ENCODE measurements at regions not wholly inside any gene's neighbourhood (a gene's known extent, or its start where the extent isn't known, plus 50 kb on each side); places are given as distances from the start of the nearest gene placed in this dataset.

DNA sequence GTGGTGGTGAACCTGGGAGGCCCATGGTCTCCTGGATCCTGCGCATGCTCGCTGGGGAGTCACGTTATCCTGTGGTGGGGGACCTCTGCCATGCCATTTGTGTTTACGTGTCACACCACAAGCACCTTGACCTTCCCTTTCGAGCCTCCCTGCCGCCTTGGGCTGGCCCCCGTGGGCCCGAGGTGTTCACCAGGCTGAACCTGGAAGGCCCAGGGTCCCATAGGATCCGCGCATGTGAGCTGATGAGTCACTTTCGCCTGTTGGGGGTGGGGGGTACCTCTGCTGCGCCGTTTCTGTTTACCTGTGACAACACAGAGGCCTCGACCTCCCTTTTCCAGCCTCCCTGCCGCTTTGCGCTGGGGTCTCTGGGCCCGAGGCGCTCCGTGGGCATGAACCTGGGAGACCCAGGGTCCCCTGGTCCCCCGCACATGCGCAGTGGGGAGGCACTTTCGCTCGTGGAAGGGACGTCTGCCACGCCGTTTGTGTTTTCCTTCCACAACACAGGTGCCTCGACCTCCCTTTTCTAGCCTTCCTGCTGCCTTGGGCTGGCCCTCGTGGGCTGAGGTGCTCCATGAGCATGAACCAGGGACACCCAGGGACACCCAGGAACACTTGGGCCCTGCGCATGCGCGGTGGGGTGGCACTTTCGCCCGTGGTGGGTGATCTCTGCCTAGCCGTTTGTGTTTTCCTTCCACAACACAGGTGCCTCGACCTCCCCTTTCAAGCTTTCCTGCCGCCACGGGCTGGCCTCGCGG is 334.1 kb downstream of the ALG10 start:
- no peak for DNase-seq (ENCODE audit: low spot score in 2 of 2)
- TF ChIP-seq, protein P1, sequence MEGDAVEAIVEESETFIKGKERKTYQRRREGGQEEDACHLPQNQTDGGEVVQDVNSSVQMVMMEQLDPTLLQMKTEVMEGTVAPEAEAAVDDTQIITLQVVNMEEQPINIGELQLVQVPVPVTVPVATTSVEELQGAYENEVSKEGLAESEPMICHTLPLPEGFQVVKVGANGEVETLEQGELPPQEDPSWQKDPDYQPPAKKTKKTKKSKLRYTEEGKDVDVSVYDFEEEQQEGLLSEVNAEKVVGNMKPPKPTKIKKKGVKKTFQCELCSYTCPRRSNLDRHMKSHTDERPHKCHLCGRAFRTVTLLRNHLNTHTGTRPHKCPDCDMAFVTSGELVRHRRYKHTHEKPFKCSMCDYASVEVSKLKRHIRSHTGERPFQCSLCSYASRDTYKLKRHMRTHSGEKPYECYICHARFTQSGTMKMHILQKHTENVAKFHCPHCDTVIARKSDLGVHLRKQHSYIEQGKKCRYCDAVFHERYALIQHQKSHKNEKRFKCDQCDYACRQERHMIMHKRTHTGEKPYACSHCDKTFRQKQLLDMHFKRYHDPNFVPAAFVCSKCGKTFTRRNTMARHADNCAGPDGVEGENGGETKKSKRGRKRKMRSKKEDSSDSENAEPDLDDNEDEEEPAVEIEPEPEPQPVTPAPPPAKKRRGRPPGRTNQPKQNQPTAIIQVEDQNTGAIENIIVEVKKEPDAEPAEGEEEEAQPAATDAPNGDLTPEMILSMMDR (IDR thresholded peaks at IDR 0.05) = no peak
- TF ChIP-seq POLR2A (IDR thresholded peaks at IDR 0.05) = no peak
- H3K4me3 ChIP-seq (ENCODE audit: low read depth, poor library complexity, severe bottlenecking) = no peak overlapping the region
- intact Hi-C loops (cut with DNase I; ENCODE audit: low total_unique reads) = no loop called here
- WGBS, 2 donors = 68 to 76% methylated on average over 39 of the region's 39 CpGs

DNA sequence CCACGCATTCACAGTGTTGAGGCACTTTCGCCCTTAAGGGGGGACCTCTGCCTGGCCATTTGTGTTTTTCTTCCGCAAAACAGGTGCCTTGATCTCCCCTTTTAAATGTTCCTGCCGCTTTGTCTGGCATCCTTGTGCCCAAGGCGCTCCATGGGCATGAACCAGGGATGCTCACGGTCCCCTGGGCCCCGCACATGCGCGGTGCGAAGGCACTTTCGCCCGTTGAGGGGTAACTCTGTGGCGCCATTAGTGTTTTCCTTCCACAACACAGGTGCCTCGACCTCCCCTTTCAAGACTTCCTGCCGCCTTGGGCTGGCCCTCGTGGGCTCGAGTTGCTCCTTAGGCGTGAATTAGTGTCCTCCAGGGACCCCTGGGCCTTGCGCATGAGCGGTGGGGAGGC is 335.5 kb downstream of the ALG10 start:
- H3K4me3 ChIP-seq (ENCODE audit: low read depth, poor library complexity, severe bottlenecking) = no peak overlapping the region
- intact Hi-C loops (cut with DNase I; ENCODE audit: low total_unique reads) = no loop called here
- DNase-seq (ENCODE audit: low spot score in 2 of 2) = no peak
- WGBS, 2 donors = 40 to 49% methylated on average over 20 of the region's 20 CpGs
- no peak for TF ChIP-seq POLR2A (IDR thresholded peaks at IDR 0.05)
- TF ChIP-seq, protein P1 (IDR thresholded peaks at IDR 0.05) = no peak

DNA sequence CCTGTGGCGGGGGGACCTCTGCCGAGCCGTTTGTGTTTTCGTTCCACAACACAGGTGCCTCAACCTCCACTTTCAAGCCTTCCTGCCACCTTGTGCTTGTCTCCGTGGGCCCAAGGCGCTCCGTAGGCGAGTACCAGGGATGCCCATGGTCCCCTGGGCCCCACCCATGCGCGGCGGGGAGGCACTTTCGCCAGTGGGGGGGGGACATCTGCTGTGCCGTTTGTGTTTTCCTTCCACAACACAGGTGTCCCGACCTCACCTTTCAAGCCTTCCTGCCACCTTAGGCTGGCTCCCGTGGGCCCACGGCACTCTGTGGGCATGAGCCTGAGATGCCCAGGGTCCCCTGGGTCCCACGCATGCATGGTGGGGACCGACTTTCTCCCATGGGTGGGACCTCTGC is 335.9 kb downstream of the ALG10 start:
- WGBS, 2 donors = 55 to 69% methylated on average over 18 of the region's 18 CpGs
- no peak for TF ChIP-seq POLR2A (IDR thresholded peaks at IDR 0.05)
- TF ChIP-seq, protein P1 (IDR thresholded peaks at IDR 0.05) = no peak
- no peak overlapping the region for H3K4me3 ChIP-seq (ENCODE audit: low read depth, poor library complexity, severe bottlenecking)
- intact Hi-C loops (cut with DNase I; ENCODE audit: low total_unique reads) = no loop called here
- no peak for DNase-seq (ENCODE audit: low spot score in 2 of 2)

DNA sequence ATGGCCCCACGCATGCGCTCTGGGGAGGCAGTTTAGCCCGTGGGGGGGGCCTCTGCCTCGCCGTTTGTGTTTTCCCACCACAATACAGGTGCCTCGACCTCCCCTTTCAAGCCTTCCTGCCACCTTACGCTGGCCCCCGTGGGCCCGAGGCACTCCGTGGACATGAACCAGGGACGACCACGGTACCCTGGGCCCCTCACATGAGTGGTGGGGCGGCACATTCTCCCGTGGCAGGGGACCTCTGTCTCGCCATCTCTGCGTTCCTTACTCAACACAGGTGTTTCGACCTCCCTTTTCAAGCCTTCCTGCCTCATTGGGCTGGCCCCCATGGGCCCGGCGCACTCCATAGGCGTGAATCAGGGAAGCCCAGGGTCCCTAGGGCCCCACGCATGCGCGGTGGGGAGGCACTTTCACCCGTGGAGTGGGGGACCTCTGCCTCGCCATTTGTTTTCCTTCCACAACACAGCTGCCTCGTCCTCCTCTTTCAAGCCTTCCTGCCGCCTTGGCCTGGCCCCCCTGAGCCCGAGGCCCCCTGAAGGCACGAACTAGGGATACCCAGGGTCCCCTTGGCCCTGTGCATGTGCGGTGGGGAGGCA is 339.5 kb downstream of the ALG10 start:
- TF ChIP-seq, protein P1 (IDR thresholded peaks at IDR 0.05) = no peak
- no peak for TF ChIP-seq POLR2A (IDR thresholded peaks at IDR 0.05)
- no peak for DNase-seq (ENCODE audit: low spot score in 2 of 2)
- intact Hi-C loops (cut with DNase I; ENCODE audit: low total_unique reads) = no loop called here
- no peak overlapping the region for H3K4me3 ChIP-seq (ENCODE audit: low read depth, poor library complexity, severe bottlenecking)
- 47 to 63% methylated on average over 30 of the region's 30 CpGs for WGBS, 2 donors

DNA sequence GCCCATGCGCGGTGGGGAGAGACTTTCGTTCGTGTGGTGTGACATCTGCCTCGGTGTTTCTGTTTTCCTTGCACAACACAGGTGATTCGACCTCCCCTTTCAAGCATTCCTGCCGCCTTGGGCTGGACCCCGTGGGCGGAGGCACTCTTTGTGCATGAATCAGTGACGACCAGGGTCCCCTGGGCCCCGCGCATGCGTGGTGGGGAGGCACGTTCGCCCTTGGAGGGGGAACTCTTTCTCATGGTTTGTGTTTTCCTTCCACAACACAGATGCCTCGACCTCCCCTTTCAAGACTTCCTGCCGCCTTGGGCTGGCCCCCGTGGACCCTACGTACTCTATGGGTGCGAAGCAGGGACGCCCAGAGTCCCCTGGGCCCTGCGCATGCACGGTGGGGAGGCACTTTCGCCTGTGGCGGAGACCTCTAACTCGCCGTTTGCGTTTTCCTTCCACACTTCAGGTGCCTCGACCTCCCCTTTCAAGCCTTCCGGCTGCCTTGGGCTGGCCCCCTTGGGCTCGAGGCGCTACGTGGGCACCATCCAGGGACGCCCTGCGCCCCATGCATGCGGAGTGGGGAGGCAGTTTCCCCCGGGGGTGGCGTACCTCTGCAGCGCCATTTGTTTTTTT is 340.9 kb downstream of the ALG10 start:
- intact Hi-C loops (cut with DNase I; ENCODE audit: low total_unique reads) = no loop called here
- no peak for DNase-seq (ENCODE audit: low spot score in 2 of 2)
- H3K4me3 ChIP-seq (ENCODE audit: low read depth, poor library complexity, severe bottlenecking) = no peak overlapping the region
- no peak for TF ChIP-seq POLR2A (IDR thresholded peaks at IDR 0.05)
- TF ChIP-seq, protein P1 (IDR thresholded peaks at IDR 0.05) = no peak
- WGBS, 2 donors = 58 to 64% methylated on average over 38 to 39 of the region's 39 CpGs
